Right kidney (tissue), 1 donor: ENCODE measurements at regions not wholly inside any gene's neighbourhood (a gene's known extent, or its start where the extent isn't known, plus 50 kb on each side); places are given as distances from the start of the nearest gene placed in this dataset.

Experiments used
- DNase-seq: peaks from one replicate; pipeline ENCODE4 v3.0.0-alpha.2; 2016

- no peak for DNase-seq
Measured at GRCh38 chr16:55273356-55273755, 50.6 kb upstream of the IRX6 start.

DNA sequence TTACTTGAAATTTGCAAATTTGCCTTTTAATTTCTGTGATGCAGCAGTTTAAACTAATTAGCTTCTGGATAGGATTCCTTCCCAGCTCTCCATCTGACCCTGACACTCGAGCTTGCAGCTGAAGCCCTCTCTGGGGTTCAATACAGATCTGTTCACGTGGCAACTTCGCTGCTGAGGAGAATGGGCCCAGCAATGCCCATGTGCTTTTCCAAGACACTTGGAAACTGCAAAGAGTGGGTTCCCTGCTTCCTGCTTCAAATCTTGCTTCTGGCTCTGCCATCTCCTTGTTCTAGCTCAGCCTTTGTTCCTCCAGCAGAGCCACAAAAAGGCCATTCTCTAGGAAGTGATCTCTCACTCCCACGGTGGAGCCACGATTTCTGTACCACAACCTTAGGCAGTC is 50.0 kb upstream of the IRX6 start:
- DNase-seq, result no peak
